NCI-H2196 (cell line): ENCODE measurements at regions not wholly inside any gene's neighbourhood (a gene's known extent, or its start where the extent isn't known, plus 50 kb on each side); places are given as distances from the start of the nearest gene placed in this dataset.

Experiments
- DNase-seq: peaks from one replicate; lab custom pipeline; 2025; ENCODE audit not compliant: unreplicated experiment; lab: John Stamatoyannopoulos, UW

GRCh38 chr5:3883040-3883439 is 287.4 kb downstream of the IRX1 start:
- no peak for DNase-seq

- DNase-seq = no peak
Observed at GRCh38 chr5:3886524-3887451, 291.2 kb downstream of the IRX1 start.

- DNase-seq = no peak
Observed at GRCh38 chr5:3888310-3888709, 292.7 kb downstream of the IRX1 start.

- DNase-seq = no peak
Observed at GRCh38 chr5:3889412-3890142, 293.9 kb downstream of the IRX1 start.

- DNase-seq = no peak
Observed at GRCh38 chr5:3891113-3891512, 295.5 kb downstream of the IRX1 start.

- DNase-seq = no peak
Observed at GRCh38 chr5:3893527-3893926, 297.9 kb downstream of the IRX1 start.

- DNase-seq = no peak
Observed at GRCh38 chr5:3893975-3894374, 298.3 kb downstream of the IRX1 start.

GRCh38 chr5:3896098-3896497 is 300.5 kb downstream of the IRX1 start:
- DNase-seq = no peak

GRCh38 chr5:3899093-3899492 is 303.5 kb downstream of the IRX1 start:
- no peak for DNase-seq

- DNase-seq = no peak
Observed at GRCh38 chr5:3904584-3904983, 309.0 kb downstream of the IRX1 start.

- no peak for DNase-seq
Observed at GRCh38 chr5:3905031-3905430, 309.4 kb downstream of the IRX1 start.

- no peak for DNase-seq
Observed at GRCh38 chr5:3905521-3905920, 309.9 kb downstream of the IRX1 start.

GRCh38 chr5:3911111-3911510 is 315.5 kb downstream of the IRX1 start:
- no peak for DNase-seq

GRCh38 chr5:3911773-3912172 is 316.1 kb downstream of the IRX1 start:
- DNase-seq = no peak

GRCh38 chr5:3912790-3913189 is 317.2 kb downstream of the IRX1 start:
- DNase-seq = no peak

- no peak for DNase-seq
Observed at GRCh38 chr5:3913279-3913678, 317.6 kb downstream of the IRX1 start.

- no peak for DNase-seq
Observed at GRCh38 chr5:3925022-3925421, 329.4 kb downstream of the IRX1 start.

- DNase-seq = no peak
Observed at GRCh38 chr5:3925935-3926334, 330.3 kb downstream of the IRX1 start.

GRCh38 chr5:3929799-3930198 is 334.2 kb downstream of the IRX1 start:
- DNase-seq = no peak

- no peak for DNase-seq
Observed at GRCh38 chr5:3931976-3932375, 336.3 kb downstream of the IRX1 start.

- no peak for DNase-seq
Observed at GRCh38 chr5:3933536-3933935, 337.9 kb downstream of the IRX1 start.

- DNase-seq = no peak
Observed at GRCh38 chr5:3933966-3934365, 338.3 kb downstream of the IRX1 start.
